GM23338 (cell line): ENCODE measurements at regions not wholly inside any gene's neighbourhood (a gene's known extent, or its start where the extent isn't known, plus 50 kb on each side); places are given as distances from the start of the nearest gene placed in this dataset.

ENCODE experiments used
- ATAC-seq: fragments of 200-7000 bp; cut with Tn5 transposase; 3 replicates; pipeline ENCODE4 v1.9.1; 2020
- DNase-seq: peaks from one replicate; pipeline ENCODE4 v3.0.0-alpha.2; 2015; ENCODE audit warnings: low spot score
- H2AFZ ChIP-seq: fragments of 200-600 bp; sonication (generic); 2 replicates; pipeline ENCODE4 v1.8.0; 2016; ENCODE audit warnings: antibody characterized with exemption, mild to moderate bottlenecking, moderate library complexity
- H3F3A ChIP-seq: fragments of 200-600 bp; sonication (generic); replicated peaks from 2 replicates; pipeline ENCODE4 v1.8.0; 2017; ENCODE audit warnings: antibody characterized with exemption, mixed run types, low read depth
- H3K27ac ChIP-seq: fragments of 200-600 bp; sonication (generic); 2 replicates; pipeline ENCODE4 v1.6.1; 2016; ENCODE audit warnings: low read depth
- H3K27me3 ChIP-seq: fragments of 200-600 bp; sonication (generic); 2 replicates; pipeline ENCODE4 v1.8.0; 2016; ENCODE audit warnings: mild to moderate bottlenecking, mixed run types, moderate library complexity; ENCODE audit not compliant: insufficient read depth
- H3K36me3 ChIP-seq: fragments of 200-600 bp; sonication (generic); 2 replicates; pipeline ENCODE4 v1.8.0; 2016; ENCODE audit warnings: mild to moderate bottlenecking; ENCODE audit not compliant: insufficient read depth
- H3K4me1 ChIP-seq: fragments of 200-600 bp; sonication (generic); 2 replicates; pipeline ENCODE4 v1.8.0; 2016; ENCODE audit warnings: mild to moderate bottlenecking, moderate library complexity; ENCODE audit not compliant: insufficient read depth
- H3K4me2 ChIP-seq: fragments of 200-600 bp; sonication (generic); 2 replicates; pipeline ENCODE4 v1.7.1; 2017; ENCODE audit warnings: mixed run types
- H3K4me3 ChIP-seq: fragments of 200-600 bp; sonication (generic); 2 replicates; pipeline ENCODE4 v1.6.1; 2016; ENCODE audit warnings: mixed run types
- H3K79me2 ChIP-seq: fragments of 200-600 bp; sonication (generic); replicated peaks from 2 replicates; pipeline ENCODE4 v1.8.0; 2017; ENCODE audit warnings: mild to moderate bottlenecking; ENCODE audit not compliant: insufficient read depth
- H3K9me2 ChIP-seq: fragments of 200-600 bp; sonication (generic); 2 replicates; pipeline ENCODE4 v1.8.0; 2017; ENCODE audit not compliant: insufficient read depth
- H4K20me1 ChIP-seq: fragments of 200-600 bp; sonication (generic); replicated peaks from 2 replicates; pipeline ENCODE4 v1.8.0; 2017; ENCODE audit warnings: mild to moderate bottlenecking; ENCODE audit not compliant: insufficient read depth
- H3K27ac Mint-ChIP-seq: 2 replicates; pipeline ENCODE4 v1.8.0; 2020; ENCODE audit warnings: inconsistent platforms, mild to moderate bottlenecking, moderate library complexity, mixed read lengths
- H3K27me3 Mint-ChIP-seq: 3 replicates; pipeline ENCODE4 v1.8.0; 2022; ENCODE audit warnings: low read depth, mild to moderate bottlenecking, moderate library complexity, mixed read lengths, inconsistent platforms; ENCODE audit not compliant: insufficient read depth, poor library complexity
- H3K36me3 Mint-ChIP-seq: 3 replicates; pipeline ENCODE4 v1.8.0; 2021; ENCODE audit warnings: low read depth, mild to moderate bottlenecking, inconsistent platforms, moderate library complexity, mixed read lengths
- H3K4me1 Mint-ChIP-seq: 3 replicates; pipeline ENCODE4 v1.8.0; 2020; ENCODE audit warnings: mild to moderate bottlenecking, inconsistent platforms, mixed read lengths
- H3K4me3 Mint-ChIP-seq: 3 replicates; pipeline ENCODE4 v1.8.0; 2021; ENCODE audit warnings: moderate library complexity, mild to moderate bottlenecking, inconsistent platforms, mixed read lengths
- H3K9me3 Mint-ChIP-seq: 3 replicates; pipeline ENCODE4 v1.8.0; 2020; ENCODE audit warnings: moderate library complexity, mild to moderate bottlenecking, inconsistent platforms, mixed read lengths
- CREB1 ChIP-seq: fragments of 250-450 bp; sonication (Bioruptor Pico); IDR thresholded peaks from 2 replicates; pipeline ENCODE4 v1.5.0; 2020; ENCODE audit warnings: low read depth, mild to moderate bottlenecking, moderate library complexity
- EZH2 ChIP-seq: fragments of 200-600 bp; sonication (generic); IDR thresholded peaks from one replicate; pipeline ENCODE4 v1.8.0; 2017; ENCODE audit warnings: antibody characterized with exemption, mild to moderate bottlenecking, low read depth; ENCODE audit not compliant: unreplicated experiment
- EZH2phosphoT487 ChIP-seq: fragments of 200-600 bp; sonication (generic); IDR thresholded peaks from one replicate; pipeline ENCODE4 v1.8.1; 2018; ENCODE audit warnings: antibody characterized with exemption; ENCODE audit not compliant: unreplicated experiment
- JUNB ChIP-seq: IDR thresholded peaks from one replicate; pipeline ENCODE4 v1.6.1; 2016; ENCODE audit warnings: antibody characterized with exemption; ENCODE audit not compliant: unreplicated experiment
- NANOG ChIP-seq: IDR thresholded peaks from 2 replicates; pipeline ENCODE4 v1.6.1; 2016; ENCODE audit warnings: antibody characterized with exemption, borderline replicate concordance
- POLR2AphosphoS5 ChIP-seq: IDR thresholded peaks from 2 replicates; pipeline ENCODE4 v1.6.1; 2016; ENCODE audit warnings: antibody characterized with exemption, low read depth
- STAT1 ChIP-seq: IDR thresholded peaks from one replicate; pipeline ENCODE4 v1.6.1; 2016; ENCODE audit warnings: antibody characterized with exemption; ENCODE audit not compliant: unreplicated experiment
- ZNF114 ChIP-seq: fragments of 250-450 bp; sonication (Bioruptor Pico); IDR thresholded peaks from 2 replicates; pipeline ENCODE4 v1.5.0; 2020; ENCODE audit warnings: mild to moderate bottlenecking, moderate library complexity
- ZNF331 ChIP-seq: fragments of 250-450 bp; sonication (Bioruptor Pico); IDR thresholded peaks from 2 replicates; pipeline ENCODE4 v1.5.0; 2020; ENCODE audit warnings: low read depth, mild to moderate bottlenecking, moderate library complexity
- TF ChIP-seq, protein P1 (sequence below): IDR thresholded peaks from 2 replicates; pipeline ENCODE4 v1.6.1; 2016; ENCODE audit warnings: antibody characterized with exemption
- TF ChIP-seq, protein P2 (sequence below): fragments of 250-450 bp; sonication (Bioruptor Pico); IDR thresholded peaks from 2 replicates; pipeline ENCODE4 v1.5.0; 2020; ENCODE audit warnings: mild to moderate bottlenecking, moderate library complexity
- TF ChIP-seq, protein P3 (sequence below), 2 experiments: fragments of 200-600 bp in 1 of 2; sonication (generic) in 1 of 2; conservative IDR thresholded peaks; 2 replicates each; pipeline versions ENCODE4 v1.5.1 to v1.6.1; 2016 to 2017; ENCODE audit warnings: antibody characterized with exemption in 2 of 2, low read depth in 2 of 2, mild to moderate bottlenecking in 2 of 2, moderate library complexity in 1 of 2
- TF ChIP-seq, protein P4 (sequence below): IDR thresholded peaks from one replicate; pipeline ENCODE4 v1.6.1; 2018; ENCODE audit warnings: antibody characterized with exemption; ENCODE audit not compliant: unreplicated experiment

DNA sequence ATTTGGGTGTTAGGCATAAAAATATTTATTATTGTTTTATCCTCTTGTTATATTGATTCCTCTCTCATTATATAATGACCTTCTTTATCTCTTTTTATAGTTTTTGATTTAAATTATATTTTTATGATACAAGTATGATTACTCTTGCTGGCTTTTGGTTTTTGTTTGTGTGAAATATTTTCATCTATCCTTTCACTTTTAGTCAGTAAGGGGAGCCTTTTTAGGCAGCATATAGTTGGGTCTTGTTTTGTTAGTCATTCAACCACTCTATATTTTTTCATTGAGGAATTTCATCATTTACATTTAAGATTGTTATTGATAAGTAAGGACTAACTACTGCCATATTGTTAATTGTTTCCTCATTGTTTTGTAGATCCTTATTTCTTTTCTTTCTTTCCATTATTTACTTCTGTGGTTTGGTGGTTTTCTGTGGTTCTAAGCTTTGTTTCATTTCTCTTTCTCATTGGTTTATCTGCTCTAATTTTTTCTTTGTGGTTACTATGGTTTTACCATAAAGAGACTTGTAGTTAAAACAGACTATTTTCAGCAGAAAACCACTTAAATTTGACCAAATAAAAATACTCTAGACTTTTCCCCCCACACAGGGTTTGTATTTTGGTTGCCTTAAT is 593.1 kb downstream of the NUF2 start:
- DNase-seq = no peak
- H4K20me1 ChIP-seq = no peaks in the 10 kb centered on the region
- no peak overlapping the region for H3K4me3 Mint-ChIP-seq
- H3K36me3 ChIP-seq = no peaks in the 10 kb centered on the region
- H3K36me3 Mint-ChIP-seq = no peaks in the 10 kb centered on the region
- no peak overlapping the region for H3K27ac ChIP-seq
- no peak overlapping the region for H3K4me2 ChIP-seq
- peaks cover 7% of the 10 kb centered on the region; the same call in 2 of the 3 replicates for H3K4me1 Mint-ChIP-seq
- H3K79me2 ChIP-seq = no peaks in the 10 kb centered on the region
- H2AFZ ChIP-seq = peak overlapping the region; percentile 20; the same call in 1 of the 2 replicates
- no peaks in the 10 kb centered on the region for H3K9me3 Mint-ChIP-seq
- TF ChIP-seq, protein P1, sequence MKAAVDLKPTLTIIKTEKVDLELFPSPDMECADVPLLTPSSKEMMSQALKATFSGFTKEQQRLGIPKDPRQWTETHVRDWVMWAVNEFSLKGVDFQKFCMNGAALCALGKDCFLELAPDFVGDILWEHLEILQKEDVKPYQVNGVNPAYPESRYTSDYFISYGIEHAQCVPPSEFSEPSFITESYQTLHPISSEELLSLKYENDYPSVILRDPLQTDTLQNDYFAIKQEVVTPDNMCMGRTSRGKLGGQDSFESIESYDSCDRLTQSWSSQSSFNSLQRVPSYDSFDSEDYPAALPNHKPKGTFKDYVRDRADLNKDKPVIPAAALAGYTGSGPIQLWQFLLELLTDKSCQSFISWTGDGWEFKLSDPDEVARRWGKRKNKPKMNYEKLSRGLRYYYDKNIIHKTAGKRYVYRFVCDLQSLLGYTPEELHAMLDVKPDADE = no peak
- TF ChIP-seq, protein P2, sequence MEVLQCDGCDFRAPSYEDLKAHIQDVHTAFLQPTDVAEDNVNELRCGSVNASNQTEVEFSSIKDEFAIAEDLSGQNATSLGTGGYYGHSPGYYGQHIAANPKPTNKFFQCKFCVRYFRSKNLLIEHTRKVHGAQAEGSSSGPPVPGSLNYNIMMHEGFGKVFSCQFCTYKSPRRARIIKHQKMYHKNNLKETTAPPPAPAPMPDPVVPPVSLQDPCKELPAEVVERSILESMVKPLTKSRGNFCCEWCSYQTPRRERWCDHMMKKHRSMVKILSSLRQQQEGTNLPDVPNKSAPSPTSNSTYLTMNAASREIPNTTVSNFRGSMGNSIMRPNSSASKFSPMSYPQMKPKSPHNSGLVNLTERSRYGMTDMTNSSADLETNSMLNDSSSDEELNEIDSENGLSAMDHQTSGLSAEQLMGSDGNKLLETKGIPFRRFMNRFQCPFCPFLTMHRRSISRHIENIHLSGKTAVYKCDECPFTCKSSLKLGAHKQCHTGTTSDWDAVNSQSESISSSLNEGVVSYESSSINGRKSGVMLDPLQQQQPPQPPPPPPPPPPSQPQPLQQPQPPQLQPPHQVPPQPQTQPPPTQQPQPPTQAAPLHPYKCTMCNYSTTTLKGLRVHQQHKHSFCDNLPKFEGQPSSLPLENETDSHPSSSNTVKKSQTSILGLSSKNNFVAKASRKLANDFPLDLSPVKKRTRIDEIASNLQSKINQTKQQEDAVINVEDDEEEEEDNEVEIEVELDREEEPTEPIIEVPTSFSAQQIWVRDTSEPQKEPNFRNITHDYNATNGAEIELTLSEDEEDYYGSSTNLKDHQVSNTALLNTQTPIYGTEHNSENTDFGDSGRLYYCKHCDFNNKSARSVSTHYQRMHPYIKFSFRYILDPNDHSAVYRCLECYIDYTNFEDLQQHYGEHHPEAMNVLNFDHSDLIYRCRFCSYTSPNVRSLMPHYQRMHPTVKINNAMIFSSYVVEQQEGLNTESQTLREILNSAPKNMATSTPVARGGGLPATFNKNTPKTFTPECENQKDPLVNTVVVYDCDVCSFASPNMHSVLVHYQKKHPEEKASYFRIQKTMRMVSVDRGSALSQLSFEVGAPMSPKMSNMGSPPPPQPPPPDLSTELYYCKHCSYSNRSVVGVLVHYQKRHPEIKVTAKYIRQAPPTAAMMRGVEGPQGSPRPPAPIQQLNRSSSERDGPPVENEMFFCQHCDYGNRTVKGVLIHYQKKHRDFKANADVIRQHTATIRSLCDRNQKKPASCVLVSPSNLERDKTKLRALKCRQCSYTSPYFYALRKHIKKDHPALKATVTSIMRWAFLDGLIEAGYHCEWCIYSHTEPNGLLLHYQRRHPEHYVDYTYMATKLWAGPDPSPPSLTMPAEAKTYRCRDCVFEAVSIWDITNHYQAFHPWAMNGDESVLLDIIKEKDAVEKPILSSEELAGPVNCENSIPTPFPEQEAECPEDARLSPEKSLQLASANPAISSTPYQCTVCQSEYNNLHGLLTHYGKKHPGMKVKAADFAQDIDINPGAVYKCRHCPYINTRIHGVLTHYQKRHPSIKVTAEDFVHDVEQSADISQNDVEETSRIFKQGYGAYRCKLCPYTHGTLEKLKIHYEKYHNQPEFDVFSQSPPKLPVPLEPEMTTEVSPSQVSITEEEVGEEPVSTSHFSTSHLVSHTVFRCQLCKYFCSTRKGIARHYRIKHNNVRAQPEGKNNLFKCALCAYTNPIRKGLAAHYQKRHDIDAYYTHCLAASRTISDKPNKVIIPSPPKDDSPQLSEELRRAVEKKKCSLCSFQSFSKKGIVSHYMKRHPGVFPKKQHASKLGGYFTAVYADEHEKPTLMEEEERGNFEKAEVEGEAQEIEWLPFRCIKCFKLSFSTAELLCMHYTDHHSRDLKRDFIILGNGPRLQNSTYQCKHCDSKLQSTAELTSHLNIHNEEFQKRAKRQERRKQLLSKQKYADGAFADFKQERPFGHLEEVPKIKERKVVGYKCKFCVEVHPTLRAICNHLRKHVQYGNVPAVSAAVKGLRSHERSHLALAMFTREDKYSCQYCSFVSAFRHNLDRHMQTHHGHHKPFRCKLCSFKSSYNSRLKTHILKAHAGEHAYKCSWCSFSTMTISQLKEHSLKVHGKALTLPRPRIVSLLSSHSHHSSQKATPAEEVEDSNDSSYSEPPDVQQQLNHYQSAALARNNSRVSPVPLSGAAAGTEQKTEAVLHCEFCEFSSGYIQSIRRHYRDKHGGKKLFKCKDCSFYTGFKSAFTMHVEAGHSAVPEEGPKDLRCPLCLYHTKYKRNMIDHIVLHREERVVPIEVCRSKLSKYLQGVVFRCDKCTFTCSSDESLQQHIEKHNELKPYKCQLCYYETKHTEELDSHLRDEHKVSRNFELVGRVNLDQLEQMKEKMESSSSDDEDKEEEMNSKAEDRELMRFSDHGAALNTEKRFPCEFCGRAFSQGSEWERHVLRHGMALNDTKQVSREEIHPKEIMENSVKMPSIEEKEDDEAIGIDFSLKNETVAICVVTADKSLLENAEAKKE (CRISPR knock-in tag) = no peak
- TF ChIP-seq ZNF114 (no peak), JUNB (no peak), CREB1 (CRISPR knock-in tag) (no peak), STAT1 (no peak), NANOG (no peak), ZNF331 (CRISPR knock-in tag) (no peak), EZH2 (no peak), POLR2AphosphoS5 (no peak), EZH2phosphoT487 (no peak)
- TF ChIP-seq, protein P3, sequence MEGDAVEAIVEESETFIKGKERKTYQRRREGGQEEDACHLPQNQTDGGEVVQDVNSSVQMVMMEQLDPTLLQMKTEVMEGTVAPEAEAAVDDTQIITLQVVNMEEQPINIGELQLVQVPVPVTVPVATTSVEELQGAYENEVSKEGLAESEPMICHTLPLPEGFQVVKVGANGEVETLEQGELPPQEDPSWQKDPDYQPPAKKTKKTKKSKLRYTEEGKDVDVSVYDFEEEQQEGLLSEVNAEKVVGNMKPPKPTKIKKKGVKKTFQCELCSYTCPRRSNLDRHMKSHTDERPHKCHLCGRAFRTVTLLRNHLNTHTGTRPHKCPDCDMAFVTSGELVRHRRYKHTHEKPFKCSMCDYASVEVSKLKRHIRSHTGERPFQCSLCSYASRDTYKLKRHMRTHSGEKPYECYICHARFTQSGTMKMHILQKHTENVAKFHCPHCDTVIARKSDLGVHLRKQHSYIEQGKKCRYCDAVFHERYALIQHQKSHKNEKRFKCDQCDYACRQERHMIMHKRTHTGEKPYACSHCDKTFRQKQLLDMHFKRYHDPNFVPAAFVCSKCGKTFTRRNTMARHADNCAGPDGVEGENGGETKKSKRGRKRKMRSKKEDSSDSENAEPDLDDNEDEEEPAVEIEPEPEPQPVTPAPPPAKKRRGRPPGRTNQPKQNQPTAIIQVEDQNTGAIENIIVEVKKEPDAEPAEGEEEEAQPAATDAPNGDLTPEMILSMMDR (conservative IDR thresholded peaks at IDR 0.05; ENCODE audit: low read depth in 2 of 2) = no peak
- TF ChIP-seq, protein P4, sequence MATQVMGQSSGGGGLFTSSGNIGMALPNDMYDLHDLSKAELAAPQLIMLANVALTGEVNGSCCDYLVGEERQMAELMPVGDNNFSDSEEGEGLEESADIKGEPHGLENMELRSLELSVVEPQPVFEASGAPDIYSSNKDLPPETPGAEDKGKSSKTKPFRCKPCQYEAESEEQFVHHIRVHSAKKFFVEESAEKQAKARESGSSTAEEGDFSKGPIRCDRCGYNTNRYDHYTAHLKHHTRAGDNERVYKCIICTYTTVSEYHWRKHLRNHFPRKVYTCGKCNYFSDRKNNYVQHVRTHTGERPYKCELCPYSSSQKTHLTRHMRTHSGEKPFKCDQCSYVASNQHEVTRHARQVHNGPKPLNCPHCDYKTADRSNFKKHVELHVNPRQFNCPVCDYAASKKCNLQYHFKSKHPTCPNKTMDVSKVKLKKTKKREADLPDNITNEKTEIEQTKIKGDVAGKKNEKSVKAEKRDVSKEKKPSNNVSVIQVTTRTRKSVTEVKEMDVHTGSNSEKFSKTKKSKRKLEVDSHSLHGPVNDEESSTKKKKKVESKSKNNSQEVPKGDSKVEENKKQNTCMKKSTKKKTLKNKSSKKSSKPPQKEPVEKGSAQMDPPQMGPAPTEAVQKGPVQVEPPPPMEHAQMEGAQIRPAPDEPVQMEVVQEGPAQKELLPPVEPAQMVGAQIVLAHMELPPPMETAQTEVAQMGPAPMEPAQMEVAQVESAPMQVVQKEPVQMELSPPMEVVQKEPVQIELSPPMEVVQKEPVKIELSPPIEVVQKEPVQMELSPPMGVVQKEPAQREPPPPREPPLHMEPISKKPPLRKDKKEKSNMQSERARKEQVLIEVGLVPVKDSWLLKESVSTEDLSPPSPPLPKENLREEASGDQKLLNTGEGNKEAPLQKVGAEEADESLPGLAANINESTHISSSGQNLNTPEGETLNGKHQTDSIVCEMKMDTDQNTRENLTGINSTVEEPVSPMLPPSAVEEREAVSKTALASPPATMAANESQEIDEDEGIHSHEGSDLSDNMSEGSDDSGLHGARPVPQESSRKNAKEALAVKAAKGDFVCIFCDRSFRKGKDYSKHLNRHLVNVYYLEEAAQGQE = no peak
- ATAC-seq = no peak
- H3K27me3 Mint-ChIP-seq = peaks cover 3% of the 10 kb centered on the region
- no peaks in the 10 kb centered on the region for H3F3A ChIP-seq
- H3K4me1 ChIP-seq = no peaks in the 10 kb centered on the region
- H3K9me2 ChIP-seq = peaks cover 4% of the 10 kb centered on the region
- H3K27me3 ChIP-seq = no peaks in the 10 kb centered on the region
- H3K4me3 ChIP-seq = no peak overlapping the region
- no peak overlapping the region for H3K27ac Mint-ChIP-seq
